PC-9 (cell line): ENCODE measurements at regions not wholly inside any gene's neighbourhood (a gene's known extent, or its start where the extent isn't known, plus 50 kb on each side); places are given as distances from the start of the nearest gene placed in this dataset.
"Not testable (repeated sequence)": the region's sequence is repeated elsewhere in the genome, so short reads cannot be mapped to it uniquely, and the experiment has no call there.

ENCODE experiments used
- BruUV-seq: library from RNA; stranded (reverse); fragments of 400-500 nt; replicated peaks from 2 replicates; lab custom pipeline; 2021; lab: Mats Ljungman, UMichigan
- CTCF ChIA-PET: fragments of 300-600 bp; sonication (Branson Sonifier 250); formaldehyde crosslinking; loops from one replicate; lab custom pipeline; 2022; ENCODE audit warnings: antibody characterized with exemption; lab: Charles Lee
- POLR2A ChIA-PET: fragments of 300-600 bp; sonication (Branson Sonifier 250); formaldehyde crosslinking; loops from one replicate; lab custom pipeline; 2022; ENCODE audit warnings: antibody characterized with exemption; ENCODE audit not compliant: unreplicated experiment; lab: Charles Lee
- DNase-seq, 2 experiments: peaks; one replicate each; pipeline versions ENCODE4 v3.0.0 to v3.0.0-alpha.2; 2015 to 2022; ENCODE audit warnings: mixed read lengths in 1 of 2
- H2AFZ ChIP-seq: fragments of 200-600 bp; sonication (generic); 2 replicates; pipeline ENCODE4 v1.8.1; 2017; ENCODE audit warnings: antibody characterized with exemption
- H3F3A ChIP-seq: fragments of 200-600 bp; sonication (generic); 2 replicates; pipeline ENCODE4 v1.8.1; 2017; ENCODE audit warnings: antibody characterized with exemption, mild to moderate bottlenecking, low read depth; ENCODE audit not compliant: insufficient read depth
- H3K27ac ChIP-seq: fragments of 200-600 bp; sonication (generic); 2 replicates; pipeline ENCODE4 v1.6.1; 2016; ENCODE audit warnings: mixed run types
- H3K27me3 ChIP-seq: fragments of 200-600 bp; sonication (generic); 2 replicates; pipeline ENCODE4 v1.6.1; 2016; ENCODE audit warnings: low read depth, mixed run types; ENCODE audit not compliant: insufficient read depth
- H3K36me3 ChIP-seq: fragments of 200-600 bp; sonication (generic); 2 replicates; pipeline ENCODE4 v1.6.1; 2016; ENCODE audit warnings: low read depth, mixed run types
- H3K4me1 ChIP-seq: fragments of 200-600 bp; sonication (generic); replicated peaks from 2 replicates; pipeline ENCODE4 v1.6.1; 2016; ENCODE audit warnings: mixed run types; ENCODE audit not compliant: insufficient read depth
- H3K4me2 ChIP-seq: fragments of 200-600 bp; sonication (generic); 2 replicates; pipeline ENCODE4 v1.6.1; 2017; ENCODE audit warnings: mixed run types
- H3K4me3 ChIP-seq: fragments of 200-600 bp; sonication (generic); 2 replicates; pipeline ENCODE4 v1.6.1; 2016; ENCODE audit warnings: mixed run types
- H3K79me2 ChIP-seq: fragments of 200-600 bp; sonication (generic); 2 replicates; pipeline ENCODE4 v1.6.1; 2017; ENCODE audit warnings: low read depth, mixed run types
- H3K9me2 ChIP-seq: fragments of 200-600 bp; sonication (generic); 2 replicates; pipeline ENCODE4 v1.8.1; 2017; ENCODE audit warnings: mild to moderate bottlenecking; ENCODE audit not compliant: insufficient read depth
- H3K9me3 ChIP-seq: fragments of 200-600 bp; sonication (generic); 2 replicates; pipeline ENCODE4 v1.8.1; 2016; ENCODE audit warnings: low read depth; ENCODE audit not compliant: insufficient read depth
- H4K20me1 ChIP-seq: fragments of 200-600 bp; sonication (generic); 2 replicates; pipeline ENCODE4 v1.8.1; 2017; ENCODE audit not compliant: insufficient read depth
- EZH2 ChIP-seq: fragments of 200-600 bp; sonication (generic); IDR thresholded peaks from 2 replicates; pipeline ENCODE4 v1.8.0; 2017; ENCODE audit warnings: antibody characterized with exemption, low read depth
- intact Hi-C: fragments of 100-400 bp; cut with micrococcal nuclease; formaldehyde crosslinking; loops from one replicate; pipeline ENCODE4 v1.10.0; 2022; ENCODE audit not compliant: unreplicated experiment
- TF ChIP-seq, protein P1 (sequence below): fragments of 200-600 bp; sonication (generic); conservative IDR thresholded peaks from 2 replicates; pipeline ENCODE4 v1.6.1; 2017; ENCODE audit warnings: mixed run types, antibody characterized with exemption, mild to moderate bottlenecking, moderate library complexity

DNA sequence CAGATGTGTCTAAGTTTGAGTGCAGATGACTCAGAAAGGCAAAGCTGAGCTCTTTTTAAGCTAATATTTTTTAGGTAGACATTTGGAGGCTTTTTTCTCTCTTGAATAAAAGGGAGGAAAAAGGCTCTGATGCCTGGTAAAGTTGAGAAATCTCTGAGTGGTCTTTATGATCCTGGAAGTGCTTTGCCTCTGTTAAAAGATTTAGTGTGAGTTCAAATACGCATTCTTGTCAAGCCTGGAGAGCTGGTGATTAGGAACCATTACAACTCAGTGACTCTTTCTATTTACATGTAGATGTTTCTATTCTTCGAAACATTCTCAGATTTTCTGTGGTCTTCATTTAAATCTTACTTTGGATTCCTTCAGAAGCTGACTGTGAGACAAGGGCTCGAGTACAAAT is 143.4 kb upstream of the MED14 start:
- Histone ChIP-seq H3K4me1 (no peaks in the 10 kb centered on the region), H3F3A (no peaks in the 10 kb centered on the region), H3K36me3 (no peaks in the 10 kb centered on the region), H3K9me3 (no peaks in the 10 kb centered on the region), H2AFZ (no peak overlapping the region), H3K4me2 (no peak overlapping the region), H3K9me2 (no peaks in the 10 kb centered on the region), H3K27me3 (no peaks in the 10 kb centered on the region), H3K27ac (no peak overlapping the region), H3K79me2 (no peaks in the 10 kb centered on the region), H4K20me1 (no peaks in the 10 kb centered on the region), H3K4me3 (no peak overlapping the region)
- BruUV-seq = no TSS peak
- POLR2A ChIA-PET = interaction anchor here (0.7 kb wide), 1 partner anchor 201 kb away, joined by 4 read pairs; no protein-coding TSS in a partner anchor
- TF ChIP-seq, protein P1, sequence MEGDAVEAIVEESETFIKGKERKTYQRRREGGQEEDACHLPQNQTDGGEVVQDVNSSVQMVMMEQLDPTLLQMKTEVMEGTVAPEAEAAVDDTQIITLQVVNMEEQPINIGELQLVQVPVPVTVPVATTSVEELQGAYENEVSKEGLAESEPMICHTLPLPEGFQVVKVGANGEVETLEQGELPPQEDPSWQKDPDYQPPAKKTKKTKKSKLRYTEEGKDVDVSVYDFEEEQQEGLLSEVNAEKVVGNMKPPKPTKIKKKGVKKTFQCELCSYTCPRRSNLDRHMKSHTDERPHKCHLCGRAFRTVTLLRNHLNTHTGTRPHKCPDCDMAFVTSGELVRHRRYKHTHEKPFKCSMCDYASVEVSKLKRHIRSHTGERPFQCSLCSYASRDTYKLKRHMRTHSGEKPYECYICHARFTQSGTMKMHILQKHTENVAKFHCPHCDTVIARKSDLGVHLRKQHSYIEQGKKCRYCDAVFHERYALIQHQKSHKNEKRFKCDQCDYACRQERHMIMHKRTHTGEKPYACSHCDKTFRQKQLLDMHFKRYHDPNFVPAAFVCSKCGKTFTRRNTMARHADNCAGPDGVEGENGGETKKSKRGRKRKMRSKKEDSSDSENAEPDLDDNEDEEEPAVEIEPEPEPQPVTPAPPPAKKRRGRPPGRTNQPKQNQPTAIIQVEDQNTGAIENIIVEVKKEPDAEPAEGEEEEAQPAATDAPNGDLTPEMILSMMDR = no peak
- TF ChIP-seq EZH2 = no peak
- intact Hi-C loops = no loop called here
- CTCF ChIA-PET = interaction anchor here (0.5 kb wide), 1 partner anchor 142 kb away, joined by 3 read pairs; no protein-coding TSS in a partner anchor
- DNase-seq = no peak

DNA sequence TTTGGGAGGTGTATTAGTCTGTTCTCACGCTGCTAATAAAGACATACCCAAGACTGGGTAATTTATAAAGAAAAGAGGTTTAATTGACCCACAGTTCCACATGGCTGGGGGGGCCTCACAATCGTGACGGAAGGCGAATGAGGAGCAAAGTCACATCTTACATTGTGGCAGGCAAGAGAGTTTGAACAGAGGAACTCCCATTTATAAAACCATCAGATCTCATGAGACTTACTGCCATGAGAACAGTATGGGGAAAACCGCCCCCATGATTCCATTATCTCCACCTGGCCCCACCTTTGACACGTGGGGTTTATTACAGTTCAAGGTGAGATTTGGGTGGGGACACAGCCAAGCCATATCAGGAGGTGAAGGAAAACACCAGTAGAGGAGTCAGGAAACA is 143.8 kb upstream of the MED14 start:
- intact Hi-C loops, H2AFZ ChIP-seq, H3K4me2 ChIP-seq, DNase-seq, BruUV-seq, H3K27me3 ChIP-seq, H3K9me2 ChIP-seq, H3K9me3 ChIP-seq, H4K20me1 ChIP-seq, H3K4me1 ChIP-seq, H3K27ac ChIP-seq, POLR2A ChIA-PET, H3K4me3 ChIP-seq, H3F3A ChIP-seq, H3K79me2 ChIP-seq, H3K36me3 ChIP-seq: not testable (repeated sequence)
- CTCF ChIA-PET = interaction anchor here (0.5 kb wide), 1 partner anchor 142 kb away, joined by 3 read pairs; no protein-coding TSS in a partner anchor

DNA sequence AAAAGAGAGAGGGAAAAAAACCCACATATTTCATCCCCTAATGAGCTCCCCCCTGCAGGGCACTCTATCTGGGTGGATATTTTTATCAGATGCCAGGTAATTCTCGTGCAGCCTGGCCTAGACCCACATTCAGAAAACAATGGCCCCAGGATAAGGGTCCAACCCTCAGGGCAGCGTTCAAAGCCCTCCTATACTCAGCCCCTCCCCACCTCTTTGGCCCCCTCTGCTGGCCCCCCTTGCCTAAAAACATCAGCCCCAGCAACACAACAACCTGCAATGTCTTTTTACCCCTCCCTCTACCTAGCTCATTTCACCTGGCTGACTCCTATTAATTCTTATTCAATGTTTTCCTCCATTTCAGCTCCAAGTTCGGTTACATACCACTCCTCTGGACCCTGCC is 145.4 kb upstream of the MED14 start:
- Histone ChIP-seq H4K20me1 (no peaks in the 10 kb centered on the region), H3K9me2 (no peaks in the 10 kb centered on the region), H2AFZ (no peak overlapping the region), H3K4me2 (no peak overlapping the region), H3F3A (no peaks in the 10 kb centered on the region), H3K4me1 (no peaks in the 10 kb centered on the region), H3K27ac (no peak overlapping the region), H3K4me3 (no peak overlapping the region), H3K79me2 (no peaks in the 10 kb centered on the region), H3K9me3 (no peaks in the 10 kb centered on the region), H3K27me3 (no peaks in the 10 kb centered on the region), H3K36me3 (no peaks in the 10 kb centered on the region)
- BruUV-seq = no TSS peak
- intact Hi-C loops = no loop called here
- CTCF ChIA-PET = no interaction called here
- POLR2A ChIA-PET = no interaction called here
- DNase-seq = no peak
- no peak for TF ChIP-seq EZH2
- TF ChIP-seq, protein P1 = no peak

DNA sequence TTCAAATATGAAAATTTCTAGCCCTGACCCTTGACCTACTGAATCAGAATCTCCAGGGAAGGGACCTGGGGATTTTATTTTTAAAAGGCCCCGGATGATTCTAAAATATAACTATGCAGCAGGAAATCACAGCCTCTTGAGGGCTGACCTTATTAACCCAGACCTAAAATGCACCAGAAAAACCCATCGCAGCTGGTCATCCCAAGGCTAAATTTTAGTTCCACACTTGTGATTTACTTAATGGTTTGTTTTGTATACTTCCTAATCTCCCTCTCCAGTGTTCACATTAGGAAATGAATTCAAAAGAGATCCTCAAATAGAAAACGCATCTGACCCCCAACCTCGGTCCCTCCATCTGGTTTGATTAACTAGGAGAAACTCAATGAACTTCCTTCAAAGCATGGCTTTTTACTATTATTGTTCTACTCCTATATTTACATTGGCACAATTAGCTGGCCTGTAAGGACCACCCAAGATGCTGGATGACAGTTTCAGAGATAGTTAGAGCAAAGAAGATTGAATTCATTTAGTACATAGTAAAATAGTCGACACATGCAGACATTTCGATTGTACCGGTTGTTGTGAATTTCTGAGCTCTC is 147.8 kb upstream of the MED14 start:
- Histone ChIP-seq H3F3A (no peaks in the 10 kb centered on the region), H3K4me2 (no peak overlapping the region), H3K79me2 (no peaks in the 10 kb centered on the region), H3K4me3 (no peak overlapping the region), H3K27ac (no peak overlapping the region), H3K36me3 (no peaks in the 10 kb centered on the region), H3K27me3 (no peaks in the 10 kb centered on the region), H3K9me3 (no peaks in the 10 kb centered on the region), H4K20me1 (no peaks in the 10 kb centered on the region), H2AFZ (no peak overlapping the region), H3K4me1 (no peaks in the 10 kb centered on the region), H3K9me2 (no peaks in the 10 kb centered on the region)
- no peak for DNase-seq
- POLR2A ChIA-PET = no interaction called here
- intact Hi-C loops = no loop called here
- no TSS peak for BruUV-seq
- TF ChIP-seq, protein P1 = no peak
- no peak for TF ChIP-seq EZH2
- CTCF ChIA-PET = no interaction called here
